ENCODE measurements at regions not wholly inside any gene's neighbourhood (a gene's known extent, or its start where the extent isn't known, plus 50 kb on each side); places are given as distances from the start of the nearest gene placed in this dataset.

GRCh38 chr13:104014803-104015645 is 948.8 kb upstream of the SLC10A2 start:
- no peak for DNase-seq (ENCODE audit: low read depth, low spot score)

DNA sequence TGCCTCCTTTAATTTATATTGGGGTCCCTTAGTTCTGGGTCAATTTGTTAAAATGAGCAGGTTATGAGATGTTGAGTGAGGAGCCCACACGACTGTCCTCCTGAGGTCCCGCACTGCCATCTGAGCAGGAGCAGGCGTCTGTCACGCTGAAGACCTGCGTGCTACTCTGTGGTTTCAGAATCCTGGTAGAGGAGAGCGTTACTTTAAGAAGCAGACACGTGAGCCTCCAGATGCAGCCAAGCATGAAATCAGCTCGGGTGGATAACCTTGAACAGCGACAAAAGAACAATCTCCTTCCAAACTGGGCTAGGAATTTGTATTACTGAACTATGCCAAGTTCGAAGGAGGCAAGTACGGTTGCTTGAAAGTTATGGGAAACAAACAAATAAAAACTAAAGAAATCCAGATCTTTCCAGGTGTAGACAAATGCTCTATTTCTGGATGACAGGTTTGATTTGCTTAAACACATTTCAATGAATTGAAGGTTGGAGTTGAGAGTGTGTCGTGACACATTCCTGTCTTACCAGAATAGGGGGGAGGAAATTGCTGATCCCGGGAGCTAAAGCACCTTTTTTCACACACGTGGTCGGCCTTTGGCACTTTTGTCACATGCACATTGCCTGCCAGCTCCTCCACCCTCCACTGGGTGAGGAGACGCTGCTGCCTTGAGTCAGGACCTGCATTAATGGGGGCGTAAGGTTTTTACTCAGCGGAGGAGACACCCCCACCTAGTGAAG is 945.5 kb upstream of the SLC10A2 start:
- no peak for DNase-seq (ENCODE audit: low read depth, low spot score)

- DNase-seq (ENCODE audit: low read depth, low spot score), result no peak
These were observed 942.6 kb upstream of the SLC10A2 start for GRCh38 chr13:104008541-104009435.

- no peak for DNase-seq (ENCODE audit: low read depth, low spot score)
These were observed 941.9 kb upstream of the SLC10A2 start for GRCh38 chr13:104008075-104008474.

DNA sequence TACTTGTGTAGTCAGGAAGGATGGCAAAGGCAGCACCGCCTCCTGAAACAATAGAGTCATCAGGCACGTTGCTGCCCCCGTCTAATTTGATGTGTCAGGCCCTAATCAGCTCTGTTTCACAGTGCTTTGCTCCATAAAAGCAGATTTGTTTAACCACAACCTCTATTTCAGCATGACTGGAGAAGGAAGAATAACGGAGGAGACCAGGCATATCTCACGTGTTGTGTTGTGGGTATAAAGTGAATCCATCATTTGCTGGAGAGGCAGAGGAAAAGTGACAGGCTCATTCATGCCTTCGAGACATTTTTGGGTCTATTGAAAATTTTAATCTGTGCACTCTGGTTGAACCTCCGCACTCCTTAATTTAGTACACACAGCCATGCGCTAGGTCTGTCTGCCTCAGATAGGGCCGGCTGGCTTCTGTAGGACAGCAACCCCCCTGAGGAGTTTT is 940.4 kb upstream of the SLC10A2 start:
- no peak for DNase-seq (ENCODE audit: low read depth, low spot score)

GRCh38 chr13:104004572-104004971 is 938.4 kb upstream of the SLC10A2 start:
- no peak for DNase-seq (ENCODE audit: low read depth, low spot score)

DNA sequence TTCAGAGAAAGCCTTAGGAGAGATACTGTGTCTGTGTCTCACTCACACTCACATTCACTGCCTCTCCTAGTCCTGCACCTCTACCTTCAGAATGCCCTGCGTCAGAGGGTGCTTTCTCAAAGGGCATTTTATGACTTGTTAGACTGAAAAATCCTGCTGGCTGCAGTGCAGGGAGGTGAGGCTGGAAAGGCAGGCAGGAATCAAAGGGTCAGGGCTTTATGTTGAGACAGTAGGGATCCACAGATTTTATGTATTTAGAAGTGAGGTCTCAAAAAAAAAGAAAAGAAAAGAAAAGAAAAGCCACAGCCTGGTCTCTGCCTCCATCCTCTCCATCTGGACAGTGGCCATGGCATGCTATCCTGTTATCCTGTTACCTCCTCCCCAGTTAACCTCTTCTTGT is 936.0 kb upstream of the SLC10A2 start:
- DNase-seq (ENCODE audit: low read depth, low spot score), result no peak

GRCh38 chr13:104001766-104002165 is 935.5 kb upstream of the SLC10A2 start:
- no peak for DNase-seq (ENCODE audit: low read depth, low spot score)

DNA sequence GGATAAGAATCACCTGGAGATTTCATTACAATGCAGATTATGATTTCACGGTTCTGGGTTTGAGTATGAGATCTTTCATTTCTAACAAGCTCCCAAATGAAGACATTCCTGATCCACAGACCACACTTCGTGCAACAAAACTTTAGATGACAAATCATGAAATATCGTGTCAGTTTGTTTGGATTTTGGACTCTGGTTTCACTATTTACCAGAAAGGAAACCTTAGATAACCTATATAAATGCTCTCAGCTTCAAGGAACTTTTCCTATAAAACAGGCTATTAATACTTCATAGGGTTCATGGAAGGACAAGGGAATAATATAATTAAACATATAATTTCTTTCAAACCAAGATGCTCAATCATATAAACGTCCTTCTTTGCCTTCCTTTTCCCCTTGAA is 930.5 kb upstream of the SLC10A2 start:
- DNase-seq (ENCODE audit: low read depth, low spot score), result no peak

DNA sequence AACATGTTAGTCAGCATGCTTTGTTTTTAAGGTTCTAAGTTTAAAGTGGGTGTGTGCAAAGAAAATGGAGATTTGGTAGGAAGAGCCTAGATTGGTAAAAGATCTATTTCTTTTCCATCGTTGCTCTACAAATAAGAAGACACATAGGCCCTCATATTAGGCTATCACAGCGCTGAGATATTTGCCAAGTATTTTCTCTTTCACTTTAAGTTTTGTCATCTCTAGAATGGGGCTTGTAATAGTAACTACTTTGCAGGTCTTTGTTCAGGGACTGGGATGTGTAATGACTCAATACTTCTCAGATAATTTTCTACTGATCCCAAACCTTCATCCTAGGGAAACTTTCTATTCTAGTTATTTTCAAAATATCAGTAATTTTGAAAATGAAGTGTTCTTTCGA is 917.7 kb upstream of the SLC10A2 start:
- DNase-seq (ENCODE audit: low read depth, low spot score), result no peak

- DNase-seq (ENCODE audit: low read depth, low spot score), result no peak
These were observed 910.2 kb upstream of the SLC10A2 start for GRCh38 chr13:103976371-103976770.

- no peak for DNase-seq (ENCODE audit: low read depth, low spot score)
These were observed 907.5 kb upstream of the SLC10A2 start for GRCh38 chr13:103973740-103974139.

DNA sequence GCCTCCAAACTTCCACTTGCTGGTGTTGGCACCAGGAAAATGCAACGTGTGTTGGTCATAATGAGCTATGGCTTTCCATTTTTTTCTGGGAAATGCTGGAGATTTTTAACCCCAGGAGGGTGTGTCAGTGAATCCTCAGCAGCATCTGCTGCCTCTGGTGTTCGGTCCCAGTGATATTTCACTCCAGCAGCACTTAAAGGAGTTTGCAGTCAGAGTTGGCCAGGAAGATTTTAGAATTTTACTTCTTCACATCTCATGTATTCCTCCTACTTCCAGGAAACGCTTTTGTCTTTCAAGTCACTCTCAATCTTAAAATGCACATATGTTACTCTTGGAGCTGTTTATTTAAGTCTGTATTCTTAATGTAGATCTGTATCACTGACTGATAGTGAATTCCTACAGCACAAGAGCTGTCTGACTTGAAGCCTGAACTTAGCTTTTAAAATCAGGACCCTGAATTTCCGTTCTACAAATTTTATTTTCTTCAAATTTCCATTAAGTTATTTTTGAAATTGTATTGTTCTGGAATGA is 903.4 kb upstream of the SLC10A2 start:
- no peak for DNase-seq (ENCODE audit: low read depth, low spot score)

DNA sequence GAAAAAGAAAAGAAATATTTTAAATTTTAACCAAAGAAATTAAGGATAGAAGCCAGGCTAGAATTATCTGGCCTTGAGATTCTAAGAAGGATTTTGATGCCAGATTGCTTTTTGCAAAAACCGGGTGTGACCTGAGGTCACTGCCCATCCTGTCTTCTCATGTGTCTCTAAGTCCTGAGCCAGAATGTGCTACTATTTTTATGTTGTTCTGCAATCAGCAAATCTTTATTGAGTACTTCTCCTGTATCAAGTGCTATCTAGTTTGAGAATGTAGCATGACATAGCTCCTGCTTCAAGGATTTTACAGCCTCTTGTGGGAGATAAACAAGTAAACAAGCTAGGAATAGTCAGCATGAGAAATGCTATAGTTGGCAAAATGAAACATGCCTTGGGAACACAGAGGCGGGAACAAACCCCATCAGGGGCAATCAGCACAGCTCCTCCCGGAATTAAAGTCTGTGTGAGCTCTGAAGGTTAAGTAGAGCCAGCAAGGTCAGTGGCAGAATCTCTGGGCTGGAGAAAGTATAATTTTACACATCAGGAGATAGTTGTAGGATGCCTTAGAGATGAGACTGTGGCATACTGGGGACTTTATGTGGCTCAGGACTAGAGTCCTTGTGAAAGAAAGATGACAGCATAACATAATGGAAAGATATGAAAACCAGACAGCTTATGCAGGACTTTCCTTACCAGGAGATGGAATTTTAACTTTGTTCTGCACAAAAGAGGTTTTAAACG is 899.5 kb upstream of the SLC10A2 start:
- no peak for DNase-seq (ENCODE audit: low read depth, low spot score)

- no peak for DNase-seq (ENCODE audit: low read depth, low spot score)
These were observed 895.6 kb upstream of the SLC10A2 start for GRCh38 chr13:103961784-103962183.

GRCh38 chr13:103961129-103961528 is 894.9 kb upstream of the SLC10A2 start:
- DNase-seq (ENCODE audit: low read depth, low spot score), result no peak

DNA sequence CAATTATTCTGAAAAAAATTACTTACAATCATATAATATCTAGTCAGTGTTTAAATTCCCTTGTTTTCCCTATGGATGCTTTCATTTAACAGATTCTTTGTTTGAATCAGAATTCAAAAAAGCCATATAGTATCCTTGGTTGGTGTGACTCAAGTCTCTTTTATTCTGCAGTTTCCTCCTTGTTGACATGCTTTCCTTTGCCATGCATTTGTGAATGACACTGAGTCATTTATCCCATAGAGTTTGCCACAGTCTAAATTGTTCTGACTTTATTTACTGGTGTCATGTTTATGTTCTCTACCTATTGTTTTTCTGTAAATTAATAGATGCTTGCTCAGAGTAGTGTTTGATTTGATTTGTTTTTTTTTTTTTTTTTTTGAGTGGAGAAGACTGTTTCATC is 893.8 kb upstream of the SLC10A2 start:
- DNase-seq (ENCODE audit: low read depth, low spot score), result no peak

GRCh38 chr13:103958691-103959090 is 892.5 kb upstream of the SLC10A2 start:
- DNase-seq (ENCODE audit: low read depth, low spot score), result no peak

- no peak for DNase-seq (ENCODE audit: low read depth, low spot score)
These were observed 891.7 kb upstream of the SLC10A2 start for GRCh38 chr13:103957939-103958338.

DNA sequence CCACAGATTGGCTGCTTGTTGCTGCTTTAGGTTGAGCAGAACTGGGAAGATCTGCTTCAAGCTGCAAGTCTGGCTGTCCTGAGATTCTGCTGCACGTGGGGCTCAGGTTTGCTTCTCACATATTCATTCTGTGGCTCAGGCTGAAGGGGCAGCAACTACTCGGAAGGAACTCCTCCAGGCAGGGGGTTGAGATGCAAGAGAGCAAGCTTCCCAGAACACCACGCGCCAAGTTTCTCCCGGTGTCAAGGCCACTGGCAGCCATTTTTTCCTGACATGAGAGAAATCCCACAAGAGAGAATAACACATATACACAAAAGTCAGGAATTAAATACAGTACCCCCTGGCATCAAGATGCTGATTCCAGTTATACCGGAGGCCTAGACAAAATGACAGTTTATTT is 887.6 kb upstream of the SLC10A2 start:
- DNase-seq (ENCODE audit: low read depth, low spot score), result no peak

DNA sequence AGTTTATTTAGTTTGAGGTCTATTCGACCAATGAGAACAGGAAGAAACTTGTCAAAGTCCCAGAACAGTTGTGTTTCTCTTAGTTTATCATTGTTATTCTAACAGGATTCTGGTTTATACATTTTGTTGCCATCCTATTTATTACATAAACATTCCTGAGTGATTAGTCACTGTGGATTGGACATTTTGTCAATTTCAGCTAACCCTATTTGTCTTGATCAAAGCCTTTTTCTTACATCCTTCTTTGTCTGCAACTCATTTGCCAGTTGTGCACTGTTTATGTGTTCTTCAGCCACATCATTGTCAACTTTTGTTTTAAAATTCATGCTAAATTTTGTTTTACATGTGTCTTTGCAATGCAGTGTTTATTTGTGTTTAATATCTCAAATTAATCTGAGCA is 886.0 kb upstream of the SLC10A2 start:
- DNase-seq (ENCODE audit: low read depth, low spot score), result no peak
